Skeletal muscle cell (primary cell): ENCODE measurements at regions not wholly inside any gene's neighbourhood (a gene's known extent, or its start where the extent isn't known, plus 50 kb on each side); places are given as distances from the start of the nearest gene placed in this dataset.
"Not testable (repeated sequence)": the region's sequence is repeated elsewhere in the genome, so short reads cannot be mapped to it uniquely, and the experiment has no call there.

Experiments used
- DNase-seq: peaks from one replicate; pipeline ENCODE4 v3.0.0-alpha.2; 2010; ENCODE audit warnings: low read depth
- H3K4me3 ChIP-seq: 2 replicates; pipeline ENCODE4 v1.5.1; 2011; ENCODE audit warnings: low read depth, mild to moderate bottlenecking, control low read depth, low read length, moderate library complexity

- H3K4me3 ChIP-seq = no peak overlapping the region
- DNase-seq = no peak
Observed at GRCh38 chr1:163914785-163915413, 593.1 kb downstream of the NUF2 start.

- H3K4me3 ChIP-seq = no peak overlapping the region
- DNase-seq = no peak
Observed at GRCh38 chr1:163922743-163923201, 601.0 kb downstream of the NUF2 start.

- no peak overlapping the region for H3K4me3 ChIP-seq
- no peak for DNase-seq
Observed at GRCh38 chr1:163924041-163924440, 602.3 kb downstream of the NUF2 start.

- no peak for DNase-seq
- H3K4me3 ChIP-seq = no peak overlapping the region
Observed at GRCh38 chr1:163927493-163927892, 605.7 kb downstream of the NUF2 start.

- no peak overlapping the region for H3K4me3 ChIP-seq
- no peak for DNase-seq
Observed at GRCh38 chr1:163928069-163928468, 606.3 kb downstream of the NUF2 start.

- no peak for DNase-seq
Observed at GRCh38 chr1:163928651-163929050, 606.9 kb downstream of the NUF2 start.

GRCh38 chr1:163932901-163933300 is 611.1 kb downstream of the NUF2 start:
- DNase-seq = no peak
- no peak overlapping the region for H3K4me3 ChIP-seq

More at GRCh38 chr1:163928651-163929050, 606.9 kb downstream of the NUF2 start:
- no peak overlapping the region for H3K4me3 ChIP-seq

GRCh38 chr1:163933437-163933836 is 611.7 kb downstream of the NUF2 start:
- no peak for DNase-seq

GRCh38 chr1:163935738-163936374 is 614.1 kb downstream of the NUF2 start:
- no peak for DNase-seq
- no peak overlapping the region for H3K4me3 ChIP-seq

More at GRCh38 chr1:163933437-163933836, 611.7 kb downstream of the NUF2 start:
- H3K4me3 ChIP-seq = no peak overlapping the region

GRCh38 chr1:163959622-163960021 is 599.4 kb upstream of the PBX1 start:
- no peak for DNase-seq
- H3K4me3 ChIP-seq = no peak overlapping the region

- no peak for DNase-seq
- H3K4me3 ChIP-seq = no peak overlapping the region
Observed at GRCh38 chr1:163970151-163970550, 588.8 kb upstream of the PBX1 start.

- no peak overlapping the region for H3K4me3 ChIP-seq
- no peak for DNase-seq
Observed at GRCh38 chr1:163970699-163971098, 588.3 kb upstream of the PBX1 start.

- no peak overlapping the region for H3K4me3 ChIP-seq
- no peak for DNase-seq
Observed at GRCh38 chr1:163973586-163973985, 585.4 kb upstream of the PBX1 start.

GRCh38 chr1:163974120-163974519 is 584.9 kb upstream of the PBX1 start:
- H3K4me3 ChIP-seq = no peak overlapping the region
- DNase-seq = no peak

GRCh38 chr1:163980394-163980793 is 578.6 kb upstream of the PBX1 start:
- DNase-seq = no peak

GRCh38 chr1:163981500-163982030 is 577.4 kb upstream of the PBX1 start:
- no peak for DNase-seq
- no peak overlapping the region for H3K4me3 ChIP-seq

More at GRCh38 chr1:163980394-163980793, 578.6 kb upstream of the PBX1 start:
- no peak overlapping the region for H3K4me3 ChIP-seq

- DNase-seq = no peak
- no peak overlapping the region for H3K4me3 ChIP-seq
Observed at GRCh38 chr1:163983097-163983496, 575.9 kb upstream of the PBX1 start.

- DNase-seq = no peak
Observed at GRCh38 chr1:163985700-163986099, 573.3 kb upstream of the PBX1 start.

GRCh38 chr1:163999131-163999530 is 559.9 kb upstream of the PBX1 start:
- no peak for DNase-seq
- no peak overlapping the region for H3K4me3 ChIP-seq

More at GRCh38 chr1:163985700-163986099, 573.3 kb upstream of the PBX1 start:
- no peak overlapping the region for H3K4me3 ChIP-seq

- not testable (repeated sequence) for H3K4me3 ChIP-seq, DNase-seq
Observed at GRCh38 chr1:164006186-164006585, 552.8 kb upstream of the PBX1 start.

GRCh38 chr1:164006621-164007020 is 552.4 kb upstream of the PBX1 start:
- no peak for DNase-seq

More at GRCh38 chr1:164006621-164007020, 552.4 kb upstream of the PBX1 start:
- no peak overlapping the region for H3K4me3 ChIP-seq
